Esophagus muscularis mucosa (tissue), 4 donors: ENCODE measurements at regions not wholly inside any gene's neighbourhood (a gene's known extent, or its start where the extent isn't known, plus 50 kb on each side); places are given as distances from the start of the nearest gene placed in this dataset.

Experiments
- EP300 ChIP-seq: sonication (generic); formaldehyde crosslinking; IDR thresholded peaks from one replicate; pipeline ENCODE4 v1.6.1; 2017; ENCODE audit warnings: antibody characterized with exemption
- POLR2A ChIP-seq: fragments of 450-650 bp; IDR thresholded peaks from one replicate; pipeline ENCODE4 v1.6.1; 2017; ENCODE audit warnings: antibody characterized with exemption, moderate library complexity, mild to moderate bottlenecking, low read depth
- POLR2AphosphoS5 ChIP-seq, 2 donors: sonication (generic); formaldehyde crosslinking; IDR thresholded peaks; one replicate each; pipeline ENCODE4 v1.6.1; 2017; ENCODE audit warnings: antibody characterized with exemption in 2 of 2
- TF ChIP-seq, protein P1 (sequence below), 3 experiments: fragments of 200-600 bp in 2 of 3; fragments of 450-650 bp in 1 of 3; sonication (generic) in 2 of 3; IDR thresholded peaks; one replicate each; pipeline ENCODE4 v1.5.1; 2017 to 2019; ENCODE audit warnings: antibody characterized with exemption in 3 of 3, mild to moderate bottlenecking in 2 of 3, moderate library complexity in 1 of 3

- TF ChIP-seq, protein P1, sequence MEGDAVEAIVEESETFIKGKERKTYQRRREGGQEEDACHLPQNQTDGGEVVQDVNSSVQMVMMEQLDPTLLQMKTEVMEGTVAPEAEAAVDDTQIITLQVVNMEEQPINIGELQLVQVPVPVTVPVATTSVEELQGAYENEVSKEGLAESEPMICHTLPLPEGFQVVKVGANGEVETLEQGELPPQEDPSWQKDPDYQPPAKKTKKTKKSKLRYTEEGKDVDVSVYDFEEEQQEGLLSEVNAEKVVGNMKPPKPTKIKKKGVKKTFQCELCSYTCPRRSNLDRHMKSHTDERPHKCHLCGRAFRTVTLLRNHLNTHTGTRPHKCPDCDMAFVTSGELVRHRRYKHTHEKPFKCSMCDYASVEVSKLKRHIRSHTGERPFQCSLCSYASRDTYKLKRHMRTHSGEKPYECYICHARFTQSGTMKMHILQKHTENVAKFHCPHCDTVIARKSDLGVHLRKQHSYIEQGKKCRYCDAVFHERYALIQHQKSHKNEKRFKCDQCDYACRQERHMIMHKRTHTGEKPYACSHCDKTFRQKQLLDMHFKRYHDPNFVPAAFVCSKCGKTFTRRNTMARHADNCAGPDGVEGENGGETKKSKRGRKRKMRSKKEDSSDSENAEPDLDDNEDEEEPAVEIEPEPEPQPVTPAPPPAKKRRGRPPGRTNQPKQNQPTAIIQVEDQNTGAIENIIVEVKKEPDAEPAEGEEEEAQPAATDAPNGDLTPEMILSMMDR (IDR thresholded peaks at IDR 0.05) = no peak
- TF ChIP-seq EP300 (no peak), POLR2AphosphoS5 (IDR thresholded peaks at IDR 0.05) (no peak), POLR2A (no peak)
These were observed 511.5 kb downstream of the GLUD2 start for GRCh38 chrX:121558886-121559285.
